ENCODE measurements at regions not wholly inside any gene's neighbourhood (a gene's known extent, or its start where the extent isn't known, plus 50 kb on each side); places are given as distances from the start of the nearest gene placed in this dataset.

DNA sequence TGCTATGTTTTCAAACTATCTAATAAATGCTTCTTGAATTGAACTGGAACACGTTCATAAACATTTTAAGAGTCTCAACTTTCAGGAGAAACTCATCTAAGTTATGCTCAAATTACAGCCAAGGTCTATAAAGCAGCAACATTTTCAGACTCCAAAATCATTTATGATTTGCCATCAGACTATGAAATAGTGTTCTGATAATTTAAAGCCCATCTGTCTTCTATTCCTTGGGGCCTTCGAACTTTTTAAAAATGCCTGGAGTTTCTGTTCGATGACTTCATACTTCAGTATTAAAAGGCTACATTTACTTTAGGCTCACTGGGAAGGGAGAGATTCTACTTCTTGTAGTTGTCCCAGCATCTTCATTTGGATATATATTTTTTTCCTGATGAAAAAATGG is 73.6 kb upstream of the NXPH2 start:
- H3K9ac ChIP-seq (ENCODE audit: low read depth, low read length, poor library complexity, severe bottlenecking): no peak overlapping the region
- H3K79me2 ChIP-seq (ENCODE audit: insufficient read depth, low read length): no peaks in the 10 kb centered on the region
- H2AFZ ChIP-seq (ENCODE audit: low read length): no peak overlapping the region
- no peak overlapping the region for H3K4me2 ChIP-seq (ENCODE audit: low read depth, low read length, poor library complexity, severe bottlenecking)
- no peaks in the 10 kb centered on the region for H3K27me3 ChIP-seq (ENCODE audit: insufficient read depth, low read length, poor library complexity, severe bottlenecking)
- H3K4me1 ChIP-seq (ENCODE audit: insufficient read depth, low read length, poor library complexity, severe bottlenecking): no peaks in the 10 kb centered on the region
- H3K9me3 ChIP-seq (ENCODE audit: insufficient read depth, low read depth, low read length): no peaks in the 10 kb centered on the region
- H3F3A ChIP-seq (ENCODE audit: low read depth): no peaks in the 10 kb centered on the region
- H4K20me1 ChIP-seq (ENCODE audit: insufficient read depth, low read length, poor library complexity, severe bottlenecking): no peaks in the 10 kb centered on the region
- H3K4me3 ChIP-seq (ENCODE audit: low read length, poor library complexity, severe bottlenecking): no peak overlapping the region
- no peaks in the 10 kb centered on the region for H3K9me2 ChIP-seq (replicated peaks; ENCODE audit: low read depth, low read length)
- TF ChIP-seq CTCF (conservative IDR thresholded peaks at IDR 0.05; ENCODE audit: low read length): no peak
- no peak for TF ChIP-seq EZH2phosphoT487 (IDR thresholded peaks at IDR 0.05; ENCODE audit: borderline replicate concordance)
- no peaks in the 10 kb centered on the region for H3K36me3 ChIP-seq (ENCODE audit: insufficient read depth, low read length)

DNA sequence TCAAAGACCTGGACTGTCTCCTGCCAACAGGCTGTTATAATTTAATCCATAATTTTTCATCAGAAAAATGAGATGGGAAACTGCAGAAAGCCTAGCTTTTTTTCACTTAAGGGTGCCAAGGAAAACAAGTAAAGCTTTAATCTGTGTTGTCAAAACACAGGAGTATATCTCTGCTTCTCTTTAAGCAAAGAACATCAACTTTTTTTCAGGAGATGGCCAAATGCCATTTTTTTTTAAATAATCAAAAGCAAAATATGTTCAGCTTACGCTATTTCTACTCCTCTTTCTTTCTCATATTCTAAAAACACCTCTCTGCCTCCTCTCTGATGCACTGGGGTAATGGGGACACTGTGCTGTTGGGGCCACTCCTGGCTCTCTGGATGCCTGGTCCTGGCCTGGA is 73.1 kb upstream of the NXPH2 start:
- Histone ChIP-seq H4K20me1 (ENCODE audit: insufficient read depth, low read length, poor library complexity, severe bottlenecking) (no peaks in the 10 kb centered on the region), H3F3A (ENCODE audit: low read depth) (no peaks in the 10 kb centered on the region), H3K36me3 (ENCODE audit: insufficient read depth, low read length) (no peaks in the 10 kb centered on the region), H3K4me1 (ENCODE audit: insufficient read depth, low read length, poor library complexity, severe bottlenecking) (no peaks in the 10 kb centered on the region), H3K79me2 (ENCODE audit: insufficient read depth, low read length) (no peaks in the 10 kb centered on the region), H3K4me2 (ENCODE audit: low read depth, low read length, poor library complexity, severe bottlenecking) (no peak overlapping the region), H3K4me3 (ENCODE audit: low read length, poor library complexity, severe bottlenecking) (no peak overlapping the region), H3K9me2 (replicated peaks; ENCODE audit: low read depth, low read length) (no peaks in the 10 kb centered on the region), H3K9ac (ENCODE audit: low read depth, low read length, poor library complexity, severe bottlenecking) (no peak overlapping the region), H2AFZ (ENCODE audit: low read length) (no peak overlapping the region), H3K9me3 (ENCODE audit: insufficient read depth, low read depth, low read length) (no peaks in the 10 kb centered on the region), H3K27me3 (ENCODE audit: insufficient read depth, low read length, poor library complexity, severe bottlenecking) (no peaks in the 10 kb centered on the region)
- TF ChIP-seq EZH2phosphoT487 (IDR thresholded peaks at IDR 0.05; ENCODE audit: borderline replicate concordance): no peak

- H3K9me3 ChIP-seq (ENCODE audit: insufficient read depth, low read depth, low read length): no peaks in the 10 kb centered on the region
- H3K9me2 ChIP-seq (replicated peaks; ENCODE audit: low read depth, low read length): no peaks in the 10 kb centered on the region
- H3K36me3 ChIP-seq (ENCODE audit: insufficient read depth, low read length): no peaks in the 10 kb centered on the region
- no peaks in the 10 kb centered on the region for H4K20me1 ChIP-seq (ENCODE audit: insufficient read depth, low read length, poor library complexity, severe bottlenecking)
- no peak overlapping the region; the same call in 1 of the 2 replicates for H2AFZ ChIP-seq (ENCODE audit: low read length)
- no peaks in the 10 kb centered on the region for H3F3A ChIP-seq (ENCODE audit: low read depth)
- H3K4me1 ChIP-seq (ENCODE audit: insufficient read depth, low read length, poor library complexity, severe bottlenecking): no peaks in the 10 kb centered on the region
- TF ChIP-seq CTCF (conservative IDR thresholded peaks at IDR 0.05; ENCODE audit: low read length) (peak; percentile 86), EZH2phosphoT487 (IDR thresholded peaks at IDR 0.05; ENCODE audit: borderline replicate concordance) (no peak)
- no peaks in the 10 kb centered on the region for H3K79me2 ChIP-seq (ENCODE audit: insufficient read depth, low read length)
- H3K4me2 ChIP-seq (ENCODE audit: low read depth, low read length, poor library complexity, severe bottlenecking): no peak overlapping the region
- no peak overlapping the region for H3K9ac ChIP-seq (ENCODE audit: low read depth, low read length, poor library complexity, severe bottlenecking)
- no peaks in the 10 kb centered on the region for H3K27me3 ChIP-seq (ENCODE audit: insufficient read depth, low read length, poor library complexity, severe bottlenecking)
- H3K4me3 ChIP-seq (ENCODE audit: low read length, poor library complexity, severe bottlenecking): no peak overlapping the region
These were observed 66.1 kb upstream of the NXPH2 start for GRCh38 chr2:138846216-138846821.

GRCh38 chr2:138842341-138842740 is 62.2 kb upstream of the NXPH2 start:
- no peaks in the 10 kb centered on the region for H3K36me3 ChIP-seq (ENCODE audit: insufficient read depth, low read length)
- no peaks in the 10 kb centered on the region for H3K9me2 ChIP-seq (replicated peaks; ENCODE audit: low read depth, low read length)
- TF ChIP-seq CTCF (conservative IDR thresholded peaks at IDR 0.05; ENCODE audit: low read length) (no peak), EZH2phosphoT487 (IDR thresholded peaks at IDR 0.05; ENCODE audit: borderline replicate concordance) (no peak)
- no peaks in the 10 kb centered on the region for H3K79me2 ChIP-seq (ENCODE audit: insufficient read depth, low read length)
- H3K4me2 ChIP-seq (ENCODE audit: low read depth, low read length, poor library complexity, severe bottlenecking): no peak overlapping the region
- no peaks in the 10 kb centered on the region for H3K9me3 ChIP-seq (ENCODE audit: insufficient read depth, low read depth, low read length)
- H3F3A ChIP-seq (ENCODE audit: low read depth): no peaks in the 10 kb centered on the region
- no peaks in the 10 kb centered on the region for H3K4me1 ChIP-seq (ENCODE audit: insufficient read depth, low read length, poor library complexity, severe bottlenecking)
- H4K20me1 ChIP-seq (ENCODE audit: insufficient read depth, low read length, poor library complexity, severe bottlenecking): no peaks in the 10 kb centered on the region
- no peak overlapping the region for H3K9ac ChIP-seq (ENCODE audit: low read depth, low read length, poor library complexity, severe bottlenecking)
- H2AFZ ChIP-seq (ENCODE audit: low read length): no peak overlapping the region
- no peaks in the 10 kb centered on the region for H3K27me3 ChIP-seq (ENCODE audit: insufficient read depth, low read length, poor library complexity, severe bottlenecking)
- H3K4me3 ChIP-seq (ENCODE audit: low read length, poor library complexity, severe bottlenecking): no peak overlapping the region
